Stimulated activated memory B cell treated with anti-CD40 and anti-IgM and Interleukin-4, amounts not matched to agents 10 μg/mL and 1 μg/mL and 100 μg/mL, for 72 hours (primary cell): ENCODE measurements at regions not wholly inside any gene's neighbourhood (a gene's known extent, or its start where the extent isn't known, plus 50 kb on each side); places are given as distances from the start of the nearest gene placed in this dataset.

Experiments used
- ATAC-seq: fragments of 150-1000 bp; cut with Tn5 transposase; 2 replicates; pipeline ENCODE4 v1.10.0; 2021
- H3K27ac Mint-ChIP-seq: one replicate; pipeline ENCODE4 v1.8.0; 2022; ENCODE audit warnings: mild to moderate bottlenecking, mixed read lengths
- H3K27me3 Mint-ChIP-seq: one replicate; pipeline ENCODE4 v1.8.0; 2022; ENCODE audit warnings: mixed read lengths
- H3K36me3 Mint-ChIP-seq: one replicate; pipeline ENCODE4 v1.8.0; 2022; ENCODE audit warnings: mixed read lengths
- H3K4me1 Mint-ChIP-seq: one replicate; pipeline ENCODE4 v1.8.0; 2022; ENCODE audit warnings: mixed read lengths
- H3K4me3 Mint-ChIP-seq: one replicate; pipeline ENCODE4 v1.8.0; 2022; ENCODE audit warnings: mild to moderate bottlenecking, moderate library complexity, mixed read lengths
- H3K9me3 Mint-ChIP-seq: one replicate; pipeline ENCODE4 v1.8.0; 2022; ENCODE audit warnings: mixed read lengths

DNA sequence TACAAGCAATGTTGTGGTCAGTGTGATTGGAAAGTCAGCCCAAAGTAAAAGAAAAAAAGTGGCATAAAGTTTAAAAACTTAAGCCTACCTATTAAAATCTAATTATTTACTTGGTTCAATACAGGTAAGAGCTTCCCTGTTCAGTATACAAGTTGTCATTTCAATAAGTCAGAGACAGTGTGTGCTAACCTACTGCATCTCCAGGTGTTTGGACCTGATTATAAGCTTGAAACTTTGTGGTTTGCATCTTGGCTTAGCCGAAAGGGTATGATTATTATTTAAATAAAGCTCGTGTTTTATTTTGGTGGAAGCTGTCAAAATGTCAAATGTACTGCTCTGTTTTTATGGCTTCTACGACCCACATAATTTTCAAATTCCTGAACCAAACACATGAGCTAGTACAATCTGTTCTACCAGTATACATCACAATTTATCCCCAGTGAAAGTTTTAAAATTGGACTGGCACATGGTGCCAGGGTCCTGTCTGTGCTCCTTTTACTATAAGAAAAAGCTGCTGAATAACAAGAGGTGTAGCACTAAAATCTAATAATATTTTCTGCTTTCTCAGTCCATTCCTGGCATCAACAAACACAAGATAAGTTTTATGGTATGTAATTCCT is 103.9 kb upstream of the ANO3 start:
- Mint-ChIP-seq H3K9me3 (no peaks in the 10 kb centered on the region), H3K4me1 (no peaks in the 10 kb centered on the region)

GRCh38 chr11:26228778-26229177 is 103.2 kb upstream of the ANO3 start:
- H3K27ac Mint-ChIP-seq, result no peak overlapping the region
- H3K36me3 Mint-ChIP-seq, result no peaks in the 10 kb centered on the region
- ATAC-seq, result no peak
- no peak overlapping the region for H3K4me3 Mint-ChIP-seq
- no peaks in the 10 kb centered on the region for H3K9me3 Mint-ChIP-seq
- H3K27me3 Mint-ChIP-seq, result no peaks in the 10 kb centered on the region
- H3K4me1 Mint-ChIP-seq, result no peaks in the 10 kb centered on the region

More for the DNA sequence above, 103.9 kb upstream of the ANO3 start:
- no peak overlapping the region for H3K27ac Mint-ChIP-seq
- ATAC-seq, result no peak
- no peaks in the 10 kb centered on the region for H3K27me3 Mint-ChIP-seq
- no peaks in the 10 kb centered on the region for H3K36me3 Mint-ChIP-seq
- no peak overlapping the region for H3K4me3 Mint-ChIP-seq

GRCh38 chr11:26229257-26229656 is 102.7 kb upstream of the ANO3 start:
- no peak overlapping the region for H3K4me3 Mint-ChIP-seq
- ATAC-seq, result no peak
- no peaks in the 10 kb centered on the region for H3K27me3 Mint-ChIP-seq
- H3K27ac Mint-ChIP-seq, result no peak overlapping the region
- H3K36me3 Mint-ChIP-seq, result no peaks in the 10 kb centered on the region
- H3K4me1 Mint-ChIP-seq, result no peaks in the 10 kb centered on the region
- no peaks in the 10 kb centered on the region for H3K9me3 Mint-ChIP-seq

DNA sequence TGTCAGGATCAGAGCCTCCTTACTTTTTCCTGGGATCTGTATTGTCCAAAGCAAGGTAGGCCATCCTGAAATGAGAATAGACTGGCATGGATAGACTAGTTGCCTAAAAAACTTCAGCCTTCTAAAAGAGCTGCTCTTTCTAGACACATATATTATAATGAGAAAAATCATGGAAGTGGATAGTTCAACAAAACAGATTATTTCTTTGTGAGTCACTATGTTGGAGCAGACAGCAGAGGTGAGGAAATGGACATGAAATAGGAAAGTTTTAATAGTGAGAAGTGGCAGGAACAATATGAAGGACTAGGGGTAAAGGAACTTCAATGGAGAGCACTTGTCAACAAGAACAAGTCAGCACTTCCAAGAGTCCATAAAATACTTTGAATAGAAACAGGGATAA is 101.9 kb upstream of the ANO3 start:
- no peak overlapping the region for H3K27ac Mint-ChIP-seq
- no peaks in the 10 kb centered on the region for H3K9me3 Mint-ChIP-seq
- H3K27me3 Mint-ChIP-seq, result no peaks in the 10 kb centered on the region
- ATAC-seq, result no peak
- no peak overlapping the region for H3K4me3 Mint-ChIP-seq
- H3K36me3 Mint-ChIP-seq, result no peaks in the 10 kb centered on the region
- H3K4me1 Mint-ChIP-seq, result no peaks in the 10 kb centered on the region

- Mint-ChIP-seq H3K9me3 (no peaks in the 10 kb centered on the region), H3K27ac (no peak overlapping the region), H3K4me3 (no peak overlapping the region), H3K27me3 (no peaks in the 10 kb centered on the region), H3K36me3 (no peaks in the 10 kb centered on the region), H3K4me1 (no peaks in the 10 kb centered on the region)
- ATAC-seq, result no peak
Measured at GRCh38 chr11:26231252-26231661, 100.7 kb upstream of the ANO3 start.

DNA sequence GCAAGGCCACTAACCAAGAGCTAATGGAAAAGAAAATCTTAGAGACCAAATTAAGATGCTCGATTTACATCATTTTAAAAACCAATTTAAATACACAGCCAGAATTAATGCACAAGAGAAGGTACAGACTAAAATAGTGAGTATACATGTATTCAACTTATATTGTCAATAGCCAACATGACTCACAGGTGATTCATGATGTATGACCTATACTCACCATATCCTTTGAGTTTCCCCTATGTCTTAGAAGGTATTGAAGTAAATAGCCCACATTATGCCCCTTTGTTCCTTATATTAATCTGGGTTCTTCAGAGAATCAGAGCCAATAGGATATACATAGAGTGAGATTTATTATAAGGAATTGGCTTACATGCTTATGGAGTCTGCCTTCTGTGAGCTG is 97.5 kb upstream of the ANO3 start:
- Mint-ChIP-seq H3K4me3 (no peak overlapping the region), H3K27me3 (no peaks in the 10 kb centered on the region), H3K9me3 (no peaks in the 10 kb centered on the region), H3K27ac (no peak overlapping the region), H3K4me1 (no peaks in the 10 kb centered on the region), H3K36me3 (no peaks in the 10 kb centered on the region)
- no peak for ATAC-seq

- no peak overlapping the region for H3K27ac Mint-ChIP-seq
Measured at GRCh38 chr11:26243426-26243825, 88.5 kb upstream of the ANO3 start.

GRCh38 chr11:26244207-26244606 is 87.7 kb upstream of the ANO3 start:
- Mint-ChIP-seq H3K4me3 (no peak overlapping the region), H3K27ac (no peak overlapping the region), H3K27me3 (no peaks in the 10 kb centered on the region), H3K36me3 (no peaks in the 10 kb centered on the region), H3K4me1 (peaks cover 7% of the 10 kb centered on the region), H3K9me3 (no peaks in the 10 kb centered on the region)
- no peak for ATAC-seq

More at GRCh38 chr11:26243426-26243825, 88.5 kb upstream of the ANO3 start:
- Mint-ChIP-seq H3K4me3 (no peak overlapping the region), H3K4me1 (peaks cover 7% of the 10 kb centered on the region), H3K9me3 (no peaks in the 10 kb centered on the region), H3K36me3 (no peaks in the 10 kb centered on the region), H3K27me3 (no peaks in the 10 kb centered on the region)
- no peak for ATAC-seq

GRCh38 chr11:26245046-26245445 is 86.9 kb upstream of the ANO3 start:
- H3K36me3 Mint-ChIP-seq, result no peaks in the 10 kb centered on the region
- no peaks in the 10 kb centered on the region for H3K9me3 Mint-ChIP-seq
- H3K27me3 Mint-ChIP-seq, result no peaks in the 10 kb centered on the region
- H3K4me3 Mint-ChIP-seq, result no peak overlapping the region
- H3K27ac Mint-ChIP-seq, result no peak overlapping the region
- peaks cover 7% of the 10 kb centered on the region for H3K4me1 Mint-ChIP-seq
- ATAC-seq, result no peak

- ATAC-seq, result no peak
- Mint-ChIP-seq H3K4me1 (peaks cover 1% of the 10 kb centered on the region), H3K27me3 (no peaks in the 10 kb centered on the region), H3K27ac (no peak overlapping the region), H3K4me3 (no peak overlapping the region), H3K36me3 (no peaks in the 10 kb centered on the region), H3K9me3 (no peaks in the 10 kb centered on the region)
Measured at GRCh38 chr11:26247340-26247739, 84.6 kb upstream of the ANO3 start.

GRCh38 chr11:26248661-26249060 is 83.3 kb upstream of the ANO3 start:
- no peak overlapping the region for H3K4me3 Mint-ChIP-seq
- no peaks in the 10 kb centered on the region for H3K27me3 Mint-ChIP-seq
- H3K36me3 Mint-ChIP-seq, result no peaks in the 10 kb centered on the region
- ATAC-seq, result no peak
- H3K9me3 Mint-ChIP-seq, result no peaks in the 10 kb centered on the region
- no peak overlapping the region for H3K27ac Mint-ChIP-seq
- no peaks in the 10 kb centered on the region for H3K4me1 Mint-ChIP-seq

DNA sequence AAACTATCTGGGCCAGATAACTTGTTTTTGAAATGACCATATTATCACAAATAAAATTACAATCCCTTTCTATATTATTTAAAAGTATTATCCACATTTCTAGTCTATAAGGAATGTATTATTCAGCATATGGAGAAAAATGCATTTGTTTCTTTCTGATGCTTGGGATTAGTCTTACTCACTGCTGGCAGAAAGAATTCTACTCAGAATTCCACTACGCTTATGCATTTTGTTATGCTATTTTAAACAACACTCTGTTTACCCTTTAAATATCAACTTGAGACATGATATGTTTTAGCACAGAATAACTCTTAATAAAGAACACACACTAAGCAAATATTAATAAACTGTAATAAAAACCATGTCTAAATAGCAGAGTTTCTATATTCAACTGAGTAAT is 77.6 kb upstream of the ANO3 start:
- no peaks in the 10 kb centered on the region for H3K36me3 Mint-ChIP-seq
- no peak overlapping the region for H3K27ac Mint-ChIP-seq
- no peaks in the 10 kb centered on the region for H3K27me3 Mint-ChIP-seq
- no peaks in the 10 kb centered on the region for H3K4me1 Mint-ChIP-seq
- H3K4me3 Mint-ChIP-seq, result no peak overlapping the region
- no peaks in the 10 kb centered on the region for H3K9me3 Mint-ChIP-seq
- no peak for ATAC-seq

GRCh38 chr11:26263769-26264168 is 68.2 kb upstream of the ANO3 start:
- H3K4me3 Mint-ChIP-seq, result no peak overlapping the region
- no peaks in the 10 kb centered on the region for H3K4me1 Mint-ChIP-seq
- ATAC-seq, result no peak
- H3K9me3 Mint-ChIP-seq, result no peaks in the 10 kb centered on the region
- no peaks in the 10 kb centered on the region for H3K36me3 Mint-ChIP-seq
- peaks cover 2% of the 10 kb centered on the region for H3K27me3 Mint-ChIP-seq
- H3K27ac Mint-ChIP-seq, result no peak overlapping the region

DNA sequence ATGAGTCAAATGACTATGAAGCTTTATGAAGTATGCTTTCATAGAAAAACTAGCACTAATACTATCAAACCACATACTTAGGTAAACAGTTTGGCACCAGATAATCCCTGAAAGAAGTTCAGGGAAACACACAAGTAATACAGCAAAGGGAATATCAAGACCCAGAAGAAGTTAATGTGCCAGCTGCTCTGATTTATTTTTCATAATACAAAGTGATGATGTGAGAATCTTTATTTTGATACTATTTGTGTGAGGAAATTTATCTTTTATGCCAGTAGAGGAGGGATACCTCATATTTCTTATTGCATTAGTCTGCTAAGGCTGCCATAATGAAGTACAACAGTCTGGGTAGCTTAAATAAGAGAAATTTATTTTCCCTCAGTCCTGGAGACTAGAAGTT is 67.7 kb upstream of the ANO3 start:
- Mint-ChIP-seq H3K4me1 (no peaks in the 10 kb centered on the region), H3K4me3 (no peak overlapping the region), H3K9me3 (no peaks in the 10 kb centered on the region), H3K36me3 (no peaks in the 10 kb centered on the region), H3K27ac (no peak overlapping the region), H3K27me3 (peaks cover 7% of the 10 kb centered on the region)
- ATAC-seq, result no peak

DNA sequence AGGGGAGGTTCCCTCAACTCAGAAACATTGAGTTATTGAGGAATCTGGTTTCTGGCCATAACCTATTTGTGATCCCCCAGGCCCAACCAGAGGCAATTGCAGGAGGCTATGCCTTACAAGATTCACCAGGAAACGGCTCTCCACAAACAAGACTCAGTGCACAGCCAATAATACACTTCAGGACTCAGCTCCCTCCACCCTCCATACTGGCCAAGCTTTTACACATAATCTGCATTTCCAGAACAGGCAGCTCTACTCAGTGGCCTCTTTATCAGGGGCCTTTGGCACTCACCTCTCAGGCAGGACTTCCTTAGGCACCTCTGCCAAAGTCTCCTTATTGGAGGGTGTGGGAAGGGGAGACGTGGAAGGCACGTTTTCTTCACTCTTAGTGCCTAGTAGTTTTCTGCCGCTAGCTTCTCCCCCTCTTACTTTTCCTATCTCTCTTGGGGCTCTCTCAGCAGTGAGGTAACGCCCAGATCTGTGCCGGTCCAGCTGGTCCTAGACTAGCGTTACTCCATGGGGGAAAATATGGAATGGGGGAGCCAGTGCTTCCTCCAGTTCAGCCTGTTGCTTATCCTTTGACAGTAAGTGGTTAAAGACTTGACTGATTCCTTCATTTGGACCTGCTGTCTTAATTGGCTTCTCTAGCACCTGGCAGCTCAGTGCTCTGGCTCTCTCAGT is 62.8 kb upstream of the ANO3 start:
- Mint-ChIP-seq H3K9me3 (no peaks in the 10 kb centered on the region), H3K27me3 (peaks cover 11% of the 10 kb centered on the region), H3K4me3 (no peak overlapping the region), H3K36me3 (no peaks in the 10 kb centered on the region), H3K4me1 (no peaks in the 10 kb centered on the region), H3K27ac (no peak overlapping the region)
- ATAC-seq, result no peak

GRCh38 chr11:26271666-26272065 is 60.3 kb upstream of the ANO3 start:
- peaks cover 11% of the 10 kb centered on the region for H3K27me3 Mint-ChIP-seq

More at GRCh38 chr11:26271666-26272065, 60.3 kb upstream of the ANO3 start:
- no peaks in the 10 kb centered on the region for H3K9me3 Mint-ChIP-seq
- H3K4me3 Mint-ChIP-seq, result no peak overlapping the region
- H3K27ac Mint-ChIP-seq, result no peak overlapping the region
- no peaks in the 10 kb centered on the region for H3K36me3 Mint-ChIP-seq
- H3K4me1 Mint-ChIP-seq, result peaks cover 2% of the 10 kb centered on the region
- ATAC-seq, result no peak
